H1 (cell line): ENCODE measurements at regions not wholly inside any gene's neighbourhood (a gene's known extent, or its start where the extent isn't known, plus 50 kb on each side); places are given as distances from the start of the nearest gene placed in this dataset.

Experiments
- BCL11A ChIP-seq, 2 experiments: IDR thresholded peaks; one replicate each; pipeline ENCODE4 v1.6.1; 2011; ENCODE audit warnings: low read depth in 2 of 2, low read length in 2 of 2, mild to moderate bottlenecking in 2 of 2
- CHD7 ChIP-seq: fragments of 300-600 bp; sonication (generic); IDR thresholded peaks from 2 replicates; pipeline ENCODE4 v1.7.1; 2012; ENCODE audit warnings: low read length, moderate library complexity, mild to moderate bottlenecking, inconsistent platforms; ENCODE audit not compliant: insufficient replicate concordance
- EP300 ChIP-seq, 2 experiments: IDR thresholded peaks; 1 replicate in 1 of 2; 2 replicates in 1 of 2; pipeline ENCODE4 v1.6.1; 2011 to 2012; ENCODE audit warnings: low read depth in 2 of 2, low read length in 2 of 2, mild to moderate bottlenecking in 2 of 2, borderline replicate concordance in 1 of 2, inconsistent platforms in 1 of 2, moderate library complexity in 1 of 2
- JUND ChIP-seq: IDR thresholded peaks from 2 replicates; pipeline ENCODE4 v1.6.1; 2011; ENCODE audit warnings: mild to moderate bottlenecking, improper control_type of control experiment, low read length
- KDM4A ChIP-seq: IDR thresholded peaks from one replicate; pipeline ENCODE4 v1.7.1; 2012; ENCODE audit warnings: low read depth, mild to moderate bottlenecking, moderate library complexity, low read length, inconsistent platforms; ENCODE audit not compliant: severe bottlenecking
- NANOG ChIP-seq: IDR thresholded peaks from 2 replicates; pipeline ENCODE4 v1.6.1; 2011; ENCODE audit warnings: low read length, low read depth, mild to moderate bottlenecking, inconsistent platforms; ENCODE audit not compliant: insufficient read depth, poor library complexity, severe bottlenecking
- POLR2A ChIP-seq, 2 experiments: IDR thresholded peaks; 1 replicate in 1 of 2; 2 replicates in 1 of 2; pipeline ENCODE4 v1.6.1; 2011; ENCODE audit warnings: low read depth in 2 of 2, low read length in 2 of 2, mild to moderate bottlenecking in 2 of 2; ENCODE audit errors: control extremely low read depth in 1 of 2
- RAD21 ChIP-seq, 2 experiments: IDR thresholded peaks in 1 of 2; conservative IDR thresholded peaks in 1 of 2; 2 replicates each; pipeline ENCODE4 v1.6.1; 2011; ENCODE audit warnings: low read depth in 2 of 2, low read length in 2 of 2, improper control_type of control experiment in 1 of 2, inconsistent platforms in 1 of 2, mild to moderate bottlenecking in 1 of 2, moderate library complexity in 1 of 2
- RNF2 ChIP-seq: fragments of 200-900, 300-1000 bp; sonication (generic); IDR thresholded peaks from 2 replicates; pipeline ENCODE4 v1.7.1; 2016; ENCODE audit warnings: borderline replicate concordance, low read depth, mild to moderate bottlenecking, antibody characterized with exemption, low read length; ENCODE audit not compliant: poor library complexity, severe bottlenecking; ENCODE audit errors: missing control alignments
- SIRT6 ChIP-seq: IDR thresholded peaks from one replicate; pipeline ENCODE4 v1.7.1; 2012; ENCODE audit warnings: low read length, inconsistent platforms
- SP2 ChIP-seq: IDR thresholded peaks from 2 replicates; pipeline ENCODE4 v1.6.1; 2012; ENCODE audit warnings: mild to moderate bottlenecking, low read length, inconsistent platforms
- SP4 ChIP-seq: IDR thresholded peaks from 2 replicates; pipeline ENCODE4 v1.6.1; 2012; ENCODE audit warnings: low read length, inconsistent platforms

- TF ChIP-seq CHD7: peak; percentile 81
- TF ChIP-seq RNF2: no peak
- no peak for TF ChIP-seq SIRT6
- TF ChIP-seq NANOG: peak; percentile 93
- TF ChIP-seq BCL11A (IDR thresholded peaks at IDR 0.05; ENCODE audit: low read depth in 2 of 2, low read length in 2 of 2): peak in 1 of 2 experiments; percentile 51
- no peak for TF ChIP-seq KDM4A
- TF ChIP-seq POLR2A (IDR thresholded peaks at IDR 0.05; ENCODE audit: control extremely low read depth in 1 of 2, low read depth in 2 of 2, low read length in 2 of 2): no peak
- TF ChIP-seq RAD21 (IDR thresholded peaks at IDR 0.05 in 1 of 2, conservative IDR thresholded peaks at IDR 0.05 in 1 of 2; ENCODE audit: low read depth in 2 of 2, low read length in 2 of 2): no peak
- TF ChIP-seq EP300 (IDR thresholded peaks at IDR 0.05; ENCODE audit: borderline replicate concordance in 1 of 2, low read depth in 2 of 2, low read length in 2 of 2): 0 out of 3 replicates have a peak, but pooled peaks of 1 of the 2 experiments have one; percentile 9
- TF ChIP-seq SP2: no peak
- no peak for TF ChIP-seq JUND
- no peak for TF ChIP-seq SP4
Measured at GRCh38 chr18:4854671-4855070, 342.4 kb downstream of the AKAIN1 start (continued).
